OCI-LY3 (cell line): ENCODE measurements at regions not wholly inside any gene's neighbourhood (a gene's known extent, or its start where the extent isn't known, plus 50 kb on each side); places are given as distances from the start of the nearest gene placed in this dataset.

ENCODE experiments used
- CTCF ChIP-seq: fragments of 200-600, 300-600 bp; sonication (generic); IDR thresholded peaks from 2 replicates; pipeline ENCODE4 v1.5.1; 2014; ENCODE audit warnings: antibody characterized with exemption, low read length, low read depth
- EZH2phosphoT487 ChIP-seq: fragments of 200-600 bp; shearing (Covaris generic); IDR thresholded peaks from 2 replicates; pipeline ENCODE4 v1.6.1; 2018; ENCODE audit warnings: antibody characterized with exemption, mixed run types, low read depth

GRCh38 chr20:7540923-7541322 lies 399.3 kb downstream of the HAO1 start:
- TF ChIP-seq CTCF (no peak), EZH2phosphoT487 (no peak)
